ENCODE measurements at regions not wholly inside any gene's neighbourhood (a gene's known extent, or its start where the extent isn't known, plus 50 kb on each side); places are given as distances from the start of the nearest gene placed in this dataset.

GRCh38 chr2:14756981-14757657 lies 124.6 kb downstream of the LRATD1 start:
- TF ChIP-seq, protein P1, sequence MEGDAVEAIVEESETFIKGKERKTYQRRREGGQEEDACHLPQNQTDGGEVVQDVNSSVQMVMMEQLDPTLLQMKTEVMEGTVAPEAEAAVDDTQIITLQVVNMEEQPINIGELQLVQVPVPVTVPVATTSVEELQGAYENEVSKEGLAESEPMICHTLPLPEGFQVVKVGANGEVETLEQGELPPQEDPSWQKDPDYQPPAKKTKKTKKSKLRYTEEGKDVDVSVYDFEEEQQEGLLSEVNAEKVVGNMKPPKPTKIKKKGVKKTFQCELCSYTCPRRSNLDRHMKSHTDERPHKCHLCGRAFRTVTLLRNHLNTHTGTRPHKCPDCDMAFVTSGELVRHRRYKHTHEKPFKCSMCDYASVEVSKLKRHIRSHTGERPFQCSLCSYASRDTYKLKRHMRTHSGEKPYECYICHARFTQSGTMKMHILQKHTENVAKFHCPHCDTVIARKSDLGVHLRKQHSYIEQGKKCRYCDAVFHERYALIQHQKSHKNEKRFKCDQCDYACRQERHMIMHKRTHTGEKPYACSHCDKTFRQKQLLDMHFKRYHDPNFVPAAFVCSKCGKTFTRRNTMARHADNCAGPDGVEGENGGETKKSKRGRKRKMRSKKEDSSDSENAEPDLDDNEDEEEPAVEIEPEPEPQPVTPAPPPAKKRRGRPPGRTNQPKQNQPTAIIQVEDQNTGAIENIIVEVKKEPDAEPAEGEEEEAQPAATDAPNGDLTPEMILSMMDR (IDR thresholded peaks at IDR 0.05; ENCODE audit: low read depth, low read length, missing input control): no peak
- TF ChIP-seq FOXA1 (IDR thresholded peaks at IDR 0.05): no peak
- TF ChIP-seq, protein P2, sequence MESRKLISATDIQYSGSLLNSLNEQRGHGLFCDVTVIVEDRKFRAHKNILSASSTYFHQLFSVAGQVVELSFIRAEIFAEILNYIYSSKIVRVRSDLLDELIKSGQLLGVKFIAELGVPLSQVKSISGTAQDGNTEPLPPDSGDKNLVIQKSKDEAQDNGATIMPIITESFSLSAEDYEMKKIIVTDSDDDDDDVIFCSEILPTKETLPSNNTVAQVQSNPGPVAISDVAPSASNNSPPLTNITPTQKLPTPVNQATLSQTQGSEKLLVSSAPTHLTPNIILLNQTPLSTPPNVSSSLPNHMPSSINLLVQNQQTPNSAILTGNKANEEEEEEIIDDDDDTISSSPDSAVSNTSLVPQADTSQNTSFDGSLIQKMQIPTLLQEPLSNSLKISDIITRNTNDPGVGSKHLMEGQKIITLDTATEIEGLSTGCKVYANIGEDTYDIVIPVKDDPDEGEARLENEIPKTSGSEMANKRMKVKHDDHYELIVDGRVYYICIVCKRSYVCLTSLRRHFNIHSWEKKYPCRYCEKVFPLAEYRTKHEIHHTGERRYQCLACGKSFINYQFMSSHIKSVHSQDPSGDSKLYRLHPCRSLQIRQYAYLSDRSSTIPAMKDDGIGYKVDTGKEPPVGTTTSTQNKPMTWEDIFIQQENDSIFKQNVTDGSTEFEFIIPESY (IDR thresholded peaks at IDR 0.05): no peak
- no peak for TF ChIP-seq NR2F2 (IDR thresholded peaks at IDR 0.05)
- TF ChIP-seq YY1 (IDR thresholded peaks at IDR 0.05): no peak
- no peak for TF ChIP-seq JUND (IDR thresholded peaks at IDR 0.05)

Measured in liver (tissue), 3 donors.